Mesothelial cell of epicardium (in vitro differentiated cells): ENCODE measurements at regions not wholly inside any gene's neighbourhood (a gene's known extent, or its start where the extent isn't known, plus 50 kb on each side); places are given as distances from the start of the nearest gene placed in this dataset.

Experiments used
- DNase-seq, 2 experiments: peaks; one replicate each; pipeline ENCODE4 v3.0.0; 2021; ENCODE audit warnings: low spot score in 2 of 2; ENCODE audit not compliant: unreplicated experiment in 2 of 2
- H3K27ac Mint-ChIP-seq: 2 replicates; pipeline ENCODE4 v1.8.0; 2021; ENCODE audit warnings: mixed read lengths
- H3K27me3 Mint-ChIP-seq: 2 replicates; pipeline ENCODE4 v1.8.0; 2021; ENCODE audit warnings: low read depth, mixed read lengths
- H3K36me3 Mint-ChIP-seq: 2 replicates; pipeline ENCODE4 v1.8.0; 2021; ENCODE audit warnings: mixed read lengths
- H3K4me1 Mint-ChIP-seq: 2 replicates; pipeline ENCODE4 v1.8.0; 2021; ENCODE audit warnings: mixed read lengths
- H3K4me3 Mint-ChIP-seq: 2 replicates; pipeline ENCODE4 v1.8.0; 2021; ENCODE audit warnings: mild to moderate bottlenecking, moderate library complexity, mixed read lengths
- H3K9me3 Mint-ChIP-seq: 2 replicates; pipeline ENCODE4 v1.8.0; 2021; ENCODE audit warnings: mixed read lengths
- TF ChIP-seq, protein P1 (sequence below): fragments of 200-600 bp; sonication (generic); IDR thresholded peaks from one replicate; pipeline ENCODE4 v1.5.0; 2021; ENCODE audit warnings: antibody characterized with exemption; ENCODE audit not compliant: unreplicated experiment

DNA sequence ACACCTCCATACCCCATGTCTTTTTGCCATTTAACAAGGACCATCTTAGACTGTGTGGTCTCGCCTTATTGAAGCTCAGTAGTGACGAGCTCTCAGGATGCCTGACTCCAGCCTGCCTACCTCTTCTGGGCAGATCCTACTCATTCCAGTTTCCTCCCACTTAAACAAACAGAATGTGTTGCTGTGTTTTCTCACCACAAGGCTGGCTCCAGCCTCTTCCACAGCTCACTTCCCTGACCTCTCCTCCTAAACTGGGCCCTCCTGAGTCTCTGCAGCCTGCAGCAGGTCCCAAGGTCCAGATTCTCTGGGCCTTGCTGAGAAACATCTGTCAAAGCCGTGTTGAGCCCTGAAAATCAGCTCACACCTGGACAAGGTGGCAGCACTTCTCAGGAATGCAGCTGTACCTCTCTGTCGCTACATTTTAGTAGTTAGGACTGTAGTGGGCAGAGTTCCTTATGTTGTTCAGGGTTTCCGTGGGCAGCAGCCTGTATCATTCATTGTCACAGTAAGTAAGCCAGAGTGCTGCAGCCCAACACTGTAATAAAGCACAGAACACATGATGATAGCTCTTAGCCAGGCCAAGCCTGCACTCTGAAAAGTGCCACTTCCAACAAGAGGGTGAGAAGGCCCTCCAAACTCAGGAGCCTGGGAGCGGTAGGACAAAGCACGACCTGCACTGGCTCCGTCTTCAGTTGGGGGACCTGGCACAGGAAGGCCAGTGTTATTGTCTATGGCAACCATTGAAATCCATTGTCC, 68.5 kb downstream of the NKX2-1 start:
- DNase-seq = no peak
- TF ChIP-seq, protein P1, sequence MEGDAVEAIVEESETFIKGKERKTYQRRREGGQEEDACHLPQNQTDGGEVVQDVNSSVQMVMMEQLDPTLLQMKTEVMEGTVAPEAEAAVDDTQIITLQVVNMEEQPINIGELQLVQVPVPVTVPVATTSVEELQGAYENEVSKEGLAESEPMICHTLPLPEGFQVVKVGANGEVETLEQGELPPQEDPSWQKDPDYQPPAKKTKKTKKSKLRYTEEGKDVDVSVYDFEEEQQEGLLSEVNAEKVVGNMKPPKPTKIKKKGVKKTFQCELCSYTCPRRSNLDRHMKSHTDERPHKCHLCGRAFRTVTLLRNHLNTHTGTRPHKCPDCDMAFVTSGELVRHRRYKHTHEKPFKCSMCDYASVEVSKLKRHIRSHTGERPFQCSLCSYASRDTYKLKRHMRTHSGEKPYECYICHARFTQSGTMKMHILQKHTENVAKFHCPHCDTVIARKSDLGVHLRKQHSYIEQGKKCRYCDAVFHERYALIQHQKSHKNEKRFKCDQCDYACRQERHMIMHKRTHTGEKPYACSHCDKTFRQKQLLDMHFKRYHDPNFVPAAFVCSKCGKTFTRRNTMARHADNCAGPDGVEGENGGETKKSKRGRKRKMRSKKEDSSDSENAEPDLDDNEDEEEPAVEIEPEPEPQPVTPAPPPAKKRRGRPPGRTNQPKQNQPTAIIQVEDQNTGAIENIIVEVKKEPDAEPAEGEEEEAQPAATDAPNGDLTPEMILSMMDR = no peak
- peaks cover 4% of the 10 kb centered on the region for H3K27me3 Mint-ChIP-seq
- H3K4me1 Mint-ChIP-seq = no peaks in the 10 kb centered on the region
- H3K27ac Mint-ChIP-seq = no peak overlapping the region
- no peaks in the 10 kb centered on the region for H3K9me3 Mint-ChIP-seq
- no peak overlapping the region for H3K4me3 Mint-ChIP-seq
- H3K36me3 Mint-ChIP-seq = no peaks in the 10 kb centered on the region

DNA sequence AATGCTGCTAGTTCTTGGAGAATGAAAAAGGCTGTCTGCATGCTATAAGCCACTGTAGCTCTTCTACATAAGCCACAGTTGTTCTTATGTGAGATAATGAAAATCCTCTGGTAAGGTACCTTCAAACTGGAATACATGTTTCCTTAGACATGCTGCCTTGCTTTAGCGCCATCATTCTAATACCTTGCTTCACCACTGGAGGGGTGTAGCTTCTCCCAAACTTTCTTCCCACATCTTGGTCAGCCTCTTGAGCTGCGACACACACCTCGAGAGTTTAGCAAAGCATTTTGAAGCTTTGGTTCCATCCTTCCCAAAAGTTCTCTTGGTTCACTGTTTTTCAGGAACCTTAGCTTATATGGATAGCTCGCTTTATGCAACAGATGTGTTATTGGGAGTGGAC, 69.5 kb downstream of the NKX2-1 start:
- Mint-ChIP-seq H3K4me1 (no peaks in the 10 kb centered on the region), H3K9me3 (no peaks in the 10 kb centered on the region), H3K27me3 (peaks cover 11% of the 10 kb centered on the region), H3K4me3 (no peak overlapping the region), H3K36me3 (no peaks in the 10 kb centered on the region), H3K27ac (no peak overlapping the region)
- DNase-seq = no peak
- TF ChIP-seq, protein P1 = no peak

DNA sequence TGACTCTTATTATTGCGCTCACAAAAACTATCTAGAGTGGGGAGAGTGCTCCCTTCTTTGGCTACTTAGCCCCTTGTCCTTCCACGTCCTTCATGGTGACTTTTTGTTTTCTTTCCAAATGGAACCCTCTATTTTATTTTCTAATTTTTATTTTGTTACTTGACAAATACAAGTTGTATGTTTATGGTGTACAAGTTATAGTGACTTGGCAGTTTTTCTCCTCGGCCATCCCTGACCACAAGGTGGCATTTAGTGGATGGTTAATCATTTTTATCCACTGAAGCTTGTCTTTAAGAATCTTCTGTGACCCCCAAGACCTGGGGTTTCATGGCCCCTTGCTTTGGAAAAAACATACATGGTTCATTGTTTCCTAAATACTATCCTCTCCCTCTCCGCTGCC, 70.1 kb downstream of the NKX2-1 start:
- no peaks in the 10 kb centered on the region for H3K9me3 Mint-ChIP-seq
- DNase-seq = no peak
- no peaks in the 10 kb centered on the region for H3K36me3 Mint-ChIP-seq
- H3K27ac Mint-ChIP-seq = no peak overlapping the region
- H3K4me3 Mint-ChIP-seq = no peak overlapping the region
- H3K4me1 Mint-ChIP-seq = no peaks in the 10 kb centered on the region
- TF ChIP-seq, protein P1 = no peak
- H3K27me3 Mint-ChIP-seq = peaks cover 12% of the 10 kb centered on the region

DNA sequence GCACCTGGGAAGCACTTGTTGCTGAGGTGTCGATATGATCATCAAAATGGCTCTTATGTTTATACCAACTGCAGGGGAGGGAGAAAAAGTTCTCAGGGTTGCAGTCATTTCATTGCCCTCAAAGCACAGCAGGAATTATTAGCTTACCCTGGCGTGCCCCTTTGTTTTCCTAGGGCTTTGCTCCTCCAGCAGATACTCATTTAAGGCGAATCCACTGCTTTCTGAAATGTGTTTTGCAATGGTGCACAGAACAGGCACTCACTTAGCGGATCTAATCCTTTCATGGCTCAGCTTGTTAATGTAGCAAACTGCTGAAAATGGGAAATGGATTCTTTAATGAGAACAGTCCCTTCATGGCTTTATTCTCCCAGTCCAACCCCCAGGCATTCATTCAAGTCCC, 76.7 kb downstream of the NKX2-1 start:
- TF ChIP-seq, protein P1 = no peak
- Mint-ChIP-seq H3K4me1 (peaks cover 13% of the 10 kb centered on the region), H3K4me3 (no peak overlapping the region), H3K9me3 (no peaks in the 10 kb centered on the region), H3K36me3 (no peaks in the 10 kb centered on the region), H3K27me3 (peaks cover 34% of the 10 kb centered on the region), H3K27ac (no peak overlapping the region)
- DNase-seq = no peak

DNA sequence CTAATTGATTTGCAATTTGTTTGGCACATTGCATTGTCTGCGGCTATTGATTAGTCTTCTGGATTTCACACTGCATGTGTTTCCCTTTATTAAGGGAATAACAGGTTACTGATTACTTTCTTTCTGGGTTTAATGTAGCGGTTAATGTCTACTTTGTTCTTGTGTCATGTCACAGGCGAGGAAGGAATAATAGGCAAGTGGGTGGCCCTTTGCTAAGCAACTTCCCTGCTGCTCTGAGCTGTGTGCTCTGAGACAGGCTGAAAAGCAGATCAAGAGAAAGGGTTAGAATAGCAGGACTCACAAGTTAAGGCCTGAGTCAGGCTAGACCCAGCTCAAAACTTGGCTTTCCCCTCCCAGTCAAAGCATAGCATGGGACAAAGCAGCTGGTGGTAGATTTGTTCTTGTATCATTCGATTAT, 77.2 kb downstream of the NKX2-1 start:
- no peak for DNase-seq
- H3K9me3 Mint-ChIP-seq = no peaks in the 10 kb centered on the region
- H3K27me3 Mint-ChIP-seq = peaks cover 34% of the 10 kb centered on the region
- H3K36me3 Mint-ChIP-seq = no peaks in the 10 kb centered on the region
- H3K4me1 Mint-ChIP-seq = peaks cover 13% of the 10 kb centered on the region
- TF ChIP-seq, protein P1 = no peak
- no peak overlapping the region for H3K27ac Mint-ChIP-seq
- no peak overlapping the region for H3K4me3 Mint-ChIP-seq
